HCT116 (cell line): ENCODE measurements at regions not wholly inside any gene's neighbourhood (a gene's known extent, or its start where the extent isn't known, plus 50 kb on each side); places are given as distances from the start of the nearest gene placed in this dataset.

Experiments used
- CEBPB ChIP-seq: IDR thresholded peaks from 2 replicates; pipeline ENCODE4 v1.6.1; 2012; ENCODE audit warnings: low read depth
- ELF1 ChIP-seq: IDR thresholded peaks from 2 replicates; pipeline ENCODE4 v1.6.1; 2012; ENCODE audit warnings: low read depth, borderline replicate concordance
- EZH2 ChIP-seq: fragments of 200-600 bp; sonication (generic); IDR thresholded peaks from 2 replicates; pipeline ENCODE4 v1.6.1; 2017; ENCODE audit warnings: antibody characterized with exemption, mixed run types
- EZH2phosphoT487 ChIP-seq: fragments of 200-600 bp; IDR thresholded peaks from 2 replicates; pipeline ENCODE4 v1.6.1; 2018; ENCODE audit warnings: antibody characterized with exemption, borderline replicate concordance
- POLR2A ChIP-seq: IDR thresholded peaks from 2 replicates; pipeline ENCODE4 v1.7.0; 2011; ENCODE audit warnings: borderline replicate concordance; ENCODE audit not compliant: insufficient read depth, insufficient read length; ENCODE audit errors: extremely low read depth
- POLR2AphosphoS5 ChIP-seq: IDR thresholded peaks from 2 replicates; pipeline ENCODE4 v1.6.1; 2011; ENCODE audit warnings: mild to moderate bottlenecking, low read depth, low read length, moderate library complexity
- RAD21 ChIP-seq: IDR thresholded peaks from 2 replicates; pipeline ENCODE4 v1.6.1; 2012; ENCODE audit warnings: low read depth, mild to moderate bottlenecking
- SP1 ChIP-seq: IDR thresholded peaks from 2 replicates; pipeline ENCODE4 v1.6.1; 2012; ENCODE audit warnings: low read depth
- SRF ChIP-seq: IDR thresholded peaks from 2 replicates; pipeline ENCODE4 v1.6.1; 2012; ENCODE audit warnings: low read depth
- YY1 ChIP-seq: IDR thresholded peaks from 2 replicates; pipeline ENCODE4 v1.6.1; 2011; ENCODE audit warnings: low read length, low read depth, moderate library complexity, mild to moderate bottlenecking; ENCODE audit not compliant: insufficient replicate concordance; ENCODE audit errors: extremely low read depth
- TF ChIP-seq, protein P1 (sequence below): IDR thresholded peaks from 2 replicates; pipeline ENCODE4 v1.6.1; 2012
- TF ChIP-seq, protein P2 (sequence below): IDR thresholded peaks from 2 replicates; pipeline ENCODE4 v1.6.1; 2012; ENCODE audit warnings: low read depth
- TF ChIP-seq, protein P3 (sequence below), 3 experiments: fragments of 200-600 bp in 1 of 3; sonication (generic) in 1 of 3; IDR thresholded peaks in 2 of 3; conservative IDR thresholded peaks in 1 of 3; 2 replicates each; pipeline ENCODE4 v1.5.1; 2012 to 2017; ENCODE audit warnings: low read depth in 2 of 3, low read length in 2 of 3, antibody characterized with exemption in 1 of 3, borderline replicate concordance in 1 of 3, control low read depth in 1 of 3, mild to moderate bottlenecking in 1 of 3, mixed read lengths in 1 of 3, mixed run types in 1 of 3, moderate library complexity in 1 of 3; ENCODE audit not compliant: insufficient read depth in 1 of 3
- TF ChIP-seq, protein P4 (sequence below): IDR thresholded peaks from 2 replicates; pipeline ENCODE4 v1.6.1; 2011; ENCODE audit warnings: mild to moderate bottlenecking, low read length, moderate library complexity; ENCODE audit not compliant: insufficient replicate concordance; ENCODE audit errors: extremely low read depth

DNA sequence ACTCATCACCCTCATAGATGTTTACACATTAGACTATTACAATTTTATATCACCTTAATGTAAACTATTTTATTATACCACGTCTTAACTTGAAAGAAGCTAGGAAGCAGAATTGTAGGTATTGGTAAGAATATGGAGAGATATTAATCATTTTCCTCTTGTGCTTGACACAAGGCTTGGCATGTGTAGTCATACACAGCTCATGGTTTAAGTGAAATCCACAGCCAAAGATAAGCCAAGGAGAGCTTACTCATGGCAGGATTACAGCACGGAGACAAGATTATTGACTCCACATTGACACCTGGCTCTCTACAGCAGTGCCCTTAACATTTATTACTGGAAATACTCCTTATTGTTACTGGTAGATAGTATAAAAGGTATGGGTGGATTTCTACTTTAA lies 68.4 kb upstream of the ADGRL4 start:
- TF ChIP-seq EZH2 (no peak), EZH2phosphoT487 (no peak), ELF1 (no peak), SP1 (no peak), YY1 (no peak), CEBPB (no peak), RAD21 (no peak), SRF (no peak), POLR2A (no peak), POLR2AphosphoS5 (no peak)
- TF ChIP-seq, protein P1, sequence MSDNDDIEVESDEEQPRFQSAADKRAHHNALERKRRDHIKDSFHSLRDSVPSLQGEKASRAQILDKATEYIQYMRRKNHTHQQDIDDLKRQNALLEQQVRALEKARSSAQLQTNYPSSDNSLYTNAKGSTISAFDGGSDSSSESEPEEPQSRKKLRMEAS, result no peak
- TF ChIP-seq, protein P2, sequence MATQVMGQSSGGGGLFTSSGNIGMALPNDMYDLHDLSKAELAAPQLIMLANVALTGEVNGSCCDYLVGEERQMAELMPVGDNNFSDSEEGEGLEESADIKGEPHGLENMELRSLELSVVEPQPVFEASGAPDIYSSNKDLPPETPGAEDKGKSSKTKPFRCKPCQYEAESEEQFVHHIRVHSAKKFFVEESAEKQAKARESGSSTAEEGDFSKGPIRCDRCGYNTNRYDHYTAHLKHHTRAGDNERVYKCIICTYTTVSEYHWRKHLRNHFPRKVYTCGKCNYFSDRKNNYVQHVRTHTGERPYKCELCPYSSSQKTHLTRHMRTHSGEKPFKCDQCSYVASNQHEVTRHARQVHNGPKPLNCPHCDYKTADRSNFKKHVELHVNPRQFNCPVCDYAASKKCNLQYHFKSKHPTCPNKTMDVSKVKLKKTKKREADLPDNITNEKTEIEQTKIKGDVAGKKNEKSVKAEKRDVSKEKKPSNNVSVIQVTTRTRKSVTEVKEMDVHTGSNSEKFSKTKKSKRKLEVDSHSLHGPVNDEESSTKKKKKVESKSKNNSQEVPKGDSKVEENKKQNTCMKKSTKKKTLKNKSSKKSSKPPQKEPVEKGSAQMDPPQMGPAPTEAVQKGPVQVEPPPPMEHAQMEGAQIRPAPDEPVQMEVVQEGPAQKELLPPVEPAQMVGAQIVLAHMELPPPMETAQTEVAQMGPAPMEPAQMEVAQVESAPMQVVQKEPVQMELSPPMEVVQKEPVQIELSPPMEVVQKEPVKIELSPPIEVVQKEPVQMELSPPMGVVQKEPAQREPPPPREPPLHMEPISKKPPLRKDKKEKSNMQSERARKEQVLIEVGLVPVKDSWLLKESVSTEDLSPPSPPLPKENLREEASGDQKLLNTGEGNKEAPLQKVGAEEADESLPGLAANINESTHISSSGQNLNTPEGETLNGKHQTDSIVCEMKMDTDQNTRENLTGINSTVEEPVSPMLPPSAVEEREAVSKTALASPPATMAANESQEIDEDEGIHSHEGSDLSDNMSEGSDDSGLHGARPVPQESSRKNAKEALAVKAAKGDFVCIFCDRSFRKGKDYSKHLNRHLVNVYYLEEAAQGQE, result no peak
- TF ChIP-seq, protein P3, sequence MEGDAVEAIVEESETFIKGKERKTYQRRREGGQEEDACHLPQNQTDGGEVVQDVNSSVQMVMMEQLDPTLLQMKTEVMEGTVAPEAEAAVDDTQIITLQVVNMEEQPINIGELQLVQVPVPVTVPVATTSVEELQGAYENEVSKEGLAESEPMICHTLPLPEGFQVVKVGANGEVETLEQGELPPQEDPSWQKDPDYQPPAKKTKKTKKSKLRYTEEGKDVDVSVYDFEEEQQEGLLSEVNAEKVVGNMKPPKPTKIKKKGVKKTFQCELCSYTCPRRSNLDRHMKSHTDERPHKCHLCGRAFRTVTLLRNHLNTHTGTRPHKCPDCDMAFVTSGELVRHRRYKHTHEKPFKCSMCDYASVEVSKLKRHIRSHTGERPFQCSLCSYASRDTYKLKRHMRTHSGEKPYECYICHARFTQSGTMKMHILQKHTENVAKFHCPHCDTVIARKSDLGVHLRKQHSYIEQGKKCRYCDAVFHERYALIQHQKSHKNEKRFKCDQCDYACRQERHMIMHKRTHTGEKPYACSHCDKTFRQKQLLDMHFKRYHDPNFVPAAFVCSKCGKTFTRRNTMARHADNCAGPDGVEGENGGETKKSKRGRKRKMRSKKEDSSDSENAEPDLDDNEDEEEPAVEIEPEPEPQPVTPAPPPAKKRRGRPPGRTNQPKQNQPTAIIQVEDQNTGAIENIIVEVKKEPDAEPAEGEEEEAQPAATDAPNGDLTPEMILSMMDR (IDR thresholded peaks at IDR 0.05 in 2 of 3, conservative IDR thresholded peaks at IDR 0.05 in 1 of 3; ENCODE audit: borderline replicate concordance in 1 of 3, insufficient read depth in 1 of 3, low read depth in 2 of 3, low read length in 2 of 3), result no peak
- TF ChIP-seq, protein P4, sequence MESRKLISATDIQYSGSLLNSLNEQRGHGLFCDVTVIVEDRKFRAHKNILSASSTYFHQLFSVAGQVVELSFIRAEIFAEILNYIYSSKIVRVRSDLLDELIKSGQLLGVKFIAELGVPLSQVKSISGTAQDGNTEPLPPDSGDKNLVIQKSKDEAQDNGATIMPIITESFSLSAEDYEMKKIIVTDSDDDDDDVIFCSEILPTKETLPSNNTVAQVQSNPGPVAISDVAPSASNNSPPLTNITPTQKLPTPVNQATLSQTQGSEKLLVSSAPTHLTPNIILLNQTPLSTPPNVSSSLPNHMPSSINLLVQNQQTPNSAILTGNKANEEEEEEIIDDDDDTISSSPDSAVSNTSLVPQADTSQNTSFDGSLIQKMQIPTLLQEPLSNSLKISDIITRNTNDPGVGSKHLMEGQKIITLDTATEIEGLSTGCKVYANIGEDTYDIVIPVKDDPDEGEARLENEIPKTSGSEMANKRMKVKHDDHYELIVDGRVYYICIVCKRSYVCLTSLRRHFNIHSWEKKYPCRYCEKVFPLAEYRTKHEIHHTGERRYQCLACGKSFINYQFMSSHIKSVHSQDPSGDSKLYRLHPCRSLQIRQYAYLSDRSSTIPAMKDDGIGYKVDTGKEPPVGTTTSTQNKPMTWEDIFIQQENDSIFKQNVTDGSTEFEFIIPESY, result no peak
